ENCODE measurements at regions not wholly inside any gene's neighbourhood (a gene's known extent, or its start where the extent isn't known, plus 50 kb on each side); places are given as distances from the start of the nearest gene placed in this dataset.

DNA sequence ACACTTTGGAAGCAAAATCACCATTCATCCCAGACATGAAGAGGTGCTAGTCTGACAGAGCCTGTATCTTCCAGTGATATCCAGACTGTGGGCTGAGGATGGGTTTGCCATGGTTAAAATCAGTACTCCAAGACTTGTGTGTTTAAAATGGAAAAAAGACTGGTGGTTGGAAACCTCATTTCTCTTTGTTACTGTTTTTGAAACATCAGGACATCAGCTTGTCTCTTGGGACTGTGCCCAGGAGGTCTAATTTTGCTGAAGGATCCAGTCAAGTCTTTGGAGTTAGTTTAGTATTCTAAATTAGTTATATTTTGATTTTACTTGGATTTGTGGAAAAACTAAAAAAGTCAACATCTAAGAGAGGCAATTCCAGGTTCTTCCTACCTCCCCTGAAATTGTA is 578.4 kb downstream of the PLCL1 start:
- no peak for TF ChIP-seq EP300 (IDR thresholded peaks at IDR 0.05; ENCODE audit: low read length)
- TF ChIP-seq, protein P1, sequence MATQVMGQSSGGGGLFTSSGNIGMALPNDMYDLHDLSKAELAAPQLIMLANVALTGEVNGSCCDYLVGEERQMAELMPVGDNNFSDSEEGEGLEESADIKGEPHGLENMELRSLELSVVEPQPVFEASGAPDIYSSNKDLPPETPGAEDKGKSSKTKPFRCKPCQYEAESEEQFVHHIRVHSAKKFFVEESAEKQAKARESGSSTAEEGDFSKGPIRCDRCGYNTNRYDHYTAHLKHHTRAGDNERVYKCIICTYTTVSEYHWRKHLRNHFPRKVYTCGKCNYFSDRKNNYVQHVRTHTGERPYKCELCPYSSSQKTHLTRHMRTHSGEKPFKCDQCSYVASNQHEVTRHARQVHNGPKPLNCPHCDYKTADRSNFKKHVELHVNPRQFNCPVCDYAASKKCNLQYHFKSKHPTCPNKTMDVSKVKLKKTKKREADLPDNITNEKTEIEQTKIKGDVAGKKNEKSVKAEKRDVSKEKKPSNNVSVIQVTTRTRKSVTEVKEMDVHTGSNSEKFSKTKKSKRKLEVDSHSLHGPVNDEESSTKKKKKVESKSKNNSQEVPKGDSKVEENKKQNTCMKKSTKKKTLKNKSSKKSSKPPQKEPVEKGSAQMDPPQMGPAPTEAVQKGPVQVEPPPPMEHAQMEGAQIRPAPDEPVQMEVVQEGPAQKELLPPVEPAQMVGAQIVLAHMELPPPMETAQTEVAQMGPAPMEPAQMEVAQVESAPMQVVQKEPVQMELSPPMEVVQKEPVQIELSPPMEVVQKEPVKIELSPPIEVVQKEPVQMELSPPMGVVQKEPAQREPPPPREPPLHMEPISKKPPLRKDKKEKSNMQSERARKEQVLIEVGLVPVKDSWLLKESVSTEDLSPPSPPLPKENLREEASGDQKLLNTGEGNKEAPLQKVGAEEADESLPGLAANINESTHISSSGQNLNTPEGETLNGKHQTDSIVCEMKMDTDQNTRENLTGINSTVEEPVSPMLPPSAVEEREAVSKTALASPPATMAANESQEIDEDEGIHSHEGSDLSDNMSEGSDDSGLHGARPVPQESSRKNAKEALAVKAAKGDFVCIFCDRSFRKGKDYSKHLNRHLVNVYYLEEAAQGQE (IDR thresholded peaks at IDR 0.05; ENCODE audit: borderline replicate concordance), result no peak
- TF ChIP-seq, protein P1 (CRISPR knock-in tag; IDR thresholded peaks at IDR 0.05; ENCODE audit: low read depth), result no peak
- TF ChIP-seq BCOR (IDR thresholded peaks at IDR 0.05), result no peak
- TF ChIP-seq, protein P2, sequence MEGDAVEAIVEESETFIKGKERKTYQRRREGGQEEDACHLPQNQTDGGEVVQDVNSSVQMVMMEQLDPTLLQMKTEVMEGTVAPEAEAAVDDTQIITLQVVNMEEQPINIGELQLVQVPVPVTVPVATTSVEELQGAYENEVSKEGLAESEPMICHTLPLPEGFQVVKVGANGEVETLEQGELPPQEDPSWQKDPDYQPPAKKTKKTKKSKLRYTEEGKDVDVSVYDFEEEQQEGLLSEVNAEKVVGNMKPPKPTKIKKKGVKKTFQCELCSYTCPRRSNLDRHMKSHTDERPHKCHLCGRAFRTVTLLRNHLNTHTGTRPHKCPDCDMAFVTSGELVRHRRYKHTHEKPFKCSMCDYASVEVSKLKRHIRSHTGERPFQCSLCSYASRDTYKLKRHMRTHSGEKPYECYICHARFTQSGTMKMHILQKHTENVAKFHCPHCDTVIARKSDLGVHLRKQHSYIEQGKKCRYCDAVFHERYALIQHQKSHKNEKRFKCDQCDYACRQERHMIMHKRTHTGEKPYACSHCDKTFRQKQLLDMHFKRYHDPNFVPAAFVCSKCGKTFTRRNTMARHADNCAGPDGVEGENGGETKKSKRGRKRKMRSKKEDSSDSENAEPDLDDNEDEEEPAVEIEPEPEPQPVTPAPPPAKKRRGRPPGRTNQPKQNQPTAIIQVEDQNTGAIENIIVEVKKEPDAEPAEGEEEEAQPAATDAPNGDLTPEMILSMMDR (IDR thresholded peaks at IDR 0.05 in 2 of 3, conservative IDR thresholded peaks at IDR 0.05 in 1 of 3; ENCODE audit: insufficient read depth in 2 of 3, low read depth in 1 of 3, low read length in 3 of 3), result no peak
- TF ChIP-seq CXXC5 (CRISPR knock-in tag; IDR thresholded peaks at IDR 0.05), result no peak
- TF ChIP-seq JUND (IDR thresholded peaks at IDR 0.05; ENCODE audit: borderline replicate concordance, low read depth, low read length), result no peak
- no peak for TF ChIP-seq JUND (tag; IDR thresholded peaks at IDR 0.05; ENCODE audit: borderline replicate concordance, low read depth, low read length)
- no peak for TF ChIP-seq SRF (CRISPR knock-in tag; IDR thresholded peaks at IDR 0.05)
- TF ChIP-seq POU5F1 (IDR thresholded peaks at IDR 0.05; ENCODE audit: borderline replicate concordance, low read depth, low read length, partially characterized antibody), result no peak
- no peak for TF ChIP-seq GTF2A2 (tag; IDR thresholded peaks at IDR 0.05)
- no peak for TF ChIP-seq L3MBTL2 (IDR thresholded peaks at IDR 0.05)
- no peak for TF ChIP-seq EZH2 (IDR thresholded peaks at IDR 0.05; ENCODE audit: borderline replicate concordance, low read depth, low read length)
